Neural cell (in vitro differentiated cells): ENCODE measurements at regions not wholly inside any gene's neighbourhood (a gene's known extent, or its start where the extent isn't known, plus 50 kb on each side); places are given as distances from the start of the nearest gene placed in this dataset.

Experiments
- H2AFZ ChIP-seq: fragments of 200-600, 300-800 bp; sonication (generic), shearing (Covaris generic); 2 replicates; pipeline ENCODE4 v1.6.0; 2014; ENCODE audit warnings: low read depth, mild to moderate bottlenecking, antibody characterized with exemption, low read length, moderate library complexity
- H3F3A ChIP-seq: fragments of 200-600 bp; shearing (Covaris generic); 2 replicates; pipeline ENCODE4 v1.6.1; 2016; ENCODE audit warnings: mild to moderate bottlenecking, moderate library complexity, mixed read lengths, antibody characterized with exemption, low read length; ENCODE audit not compliant: insufficient read depth, poor library complexity, severe bottlenecking
- H3K27ac ChIP-seq: fragments of 200-600, 300-800 bp; sonication (generic), shearing (Covaris generic); 2 replicates; pipeline ENCODE4 v1.5.1; 2014; ENCODE audit warnings: mild to moderate bottlenecking, low read length, moderate library complexity
- H3K27me3 ChIP-seq: fragments of 300-800, 200-600 bp; sonication (generic), shearing (Covaris generic); 2 replicates; pipeline ENCODE4 v1.6.0; 2014; ENCODE audit warnings: mild to moderate bottlenecking, low read depth, low read length, moderate library complexity; ENCODE audit not compliant: insufficient read depth
- H3K36me3 ChIP-seq: fragments of 300-800, 200-600 bp; sonication (generic), shearing (Covaris generic); 2 replicates; pipeline ENCODE4 v1.5.1; 2014; ENCODE audit warnings: mild to moderate bottlenecking, antibody characterized with exemption, low read length, moderate library complexity; ENCODE audit not compliant: insufficient read depth
- H3K4me2 ChIP-seq: fragments of 300-800, 200-600 bp; sonication (generic), shearing (Covaris generic); 2 replicates; pipeline ENCODE4 v1.6.0; 2014; ENCODE audit warnings: mild to moderate bottlenecking, low read length
- H3K4me3 ChIP-seq: fragments of 300-800, 200-600 bp; sonication (generic), shearing (Covaris generic); 2 replicates; pipeline ENCODE4 v1.5.1; 2014; ENCODE audit warnings: mild to moderate bottlenecking, low read length, moderate library complexity
- H3K79me2 ChIP-seq: fragments of 200-600 bp; shearing (Covaris generic); replicated peaks from 2 replicates; pipeline ENCODE4 v1.6.0; 2014; ENCODE audit warnings: mild to moderate bottlenecking, low read length, moderate library complexity; ENCODE audit not compliant: insufficient read depth
- H3K9ac ChIP-seq: fragments of 300-800, 200-600 bp; sonication (generic), shearing (Covaris generic); 2 replicates; pipeline ENCODE4 v1.6.1; 2016; ENCODE audit warnings: mild to moderate bottlenecking, low read length, mixed read lengths
- H3K9me2 ChIP-seq: fragments of 200-600 bp; shearing (Covaris generic); 2 replicates; pipeline ENCODE4 v1.6.1; 2016; ENCODE audit warnings: mild to moderate bottlenecking, low read length, mixed read lengths; ENCODE audit not compliant: insufficient read depth
- H3K9me3 ChIP-seq: fragments of 200-600, 300-800 bp; sonication (generic), shearing (Covaris generic); 2 replicates; pipeline ENCODE4 v1.6.1; 2016; ENCODE audit warnings: mild to moderate bottlenecking, mixed run types, low read length, moderate library complexity, mixed read lengths
- H4K20me1 ChIP-seq: fragments of 200-600 bp; shearing (Covaris generic); 2 replicates; pipeline ENCODE4 v1.6.1; 2016; ENCODE audit warnings: mild to moderate bottlenecking, mixed run types; ENCODE audit not compliant: insufficient read depth
- CTCF ChIP-seq: fragments of 450-650 bp; IDR thresholded peaks from 2 replicates; pipeline ENCODE4 v1.5.1; 2014; ENCODE audit warnings: antibody characterized with exemption, mild to moderate bottlenecking, moderate library complexity; ENCODE audit not compliant: poor library complexity, severe bottlenecking
- EP300 ChIP-seq: fragments of 450-650 bp; conservative IDR thresholded peaks from 2 replicates; pipeline ENCODE4 v1.6.1; 2014; ENCODE audit warnings: antibody characterized with exemption, mild to moderate bottlenecking, moderate library complexity; ENCODE audit not compliant: poor library complexity, severe bottlenecking
- EZH2 ChIP-seq: fragments of 200-600, 300-800 bp; shearing (Covaris generic), sonication (generic); IDR thresholded peaks from 2 replicates; pipeline ENCODE4 v1.6.1; 2014; ENCODE audit warnings: antibody characterized with exemption, low read length, borderline replicate concordance, mild to moderate bottlenecking; ENCODE audit not compliant: insufficient read depth, poor library complexity, severe bottlenecking
- MXI1 ChIP-seq: fragments of 450-650 bp; conservative IDR thresholded peaks from 2 replicates; pipeline ENCODE4 v1.6.1; 2014; ENCODE audit warnings: antibody characterized with exemption, mild to moderate bottlenecking; ENCODE audit not compliant: poor library complexity, severe bottlenecking
- POLR2AphosphoS5 ChIP-seq: IDR thresholded peaks from 2 replicates; pipeline ENCODE4 v1.6.1; 2012
- RAD21 ChIP-seq: fragments of 450-650 bp; conservative IDR thresholded peaks from 2 replicates; pipeline ENCODE4 v1.6.1; 2014; ENCODE audit warnings: antibody characterized with exemption, mild to moderate bottlenecking, moderate library complexity
- REST ChIP-seq: IDR thresholded peaks from 2 replicates; pipeline ENCODE4 v1.6.1; 2012; ENCODE audit warnings: borderline replicate concordance
- SMC3 ChIP-seq: fragments of 450-650 bp; conservative IDR thresholded peaks from 2 replicates; pipeline ENCODE4 v1.6.1; 2014; ENCODE audit warnings: antibody characterized with exemption, mild to moderate bottlenecking, moderate library complexity; ENCODE audit not compliant: poor library complexity
- TAF1 ChIP-seq: IDR thresholded peaks from 2 replicates; pipeline ENCODE4 v1.6.1; 2012; ENCODE audit warnings: low read depth

GRCh38 chr12:32989705-32990104 lies 93.1 kb upstream of the PKP2 start:
- Histone ChIP-seq H3K4me2 (no peak overlapping the region), H3K27me3 (no peaks in the 10 kb centered on the region), H3K27ac (no peak overlapping the region), H2AFZ (no peak overlapping the region), H3K9me3 (no peaks in the 10 kb centered on the region), H3K9ac (no peak overlapping the region), H4K20me1 (no peaks in the 10 kb centered on the region), H3K36me3 (no peaks in the 10 kb centered on the region), H3K9me2 (no peaks in the 10 kb centered on the region), H3K4me3 (no peak overlapping the region), H3K79me2 (no peaks in the 10 kb centered on the region), H3F3A (no peaks in the 10 kb centered on the region)
- TF ChIP-seq SMC3 (no peak), EZH2 (no peak), RAD21 (no peak), EP300 (no peak), TAF1 (no peak), MXI1 (no peak), REST (no peak), POLR2AphosphoS5 (no peak), CTCF (no peak)

GRCh38 chr12:32988982-32989381 lies 92.4 kb upstream of the PKP2 start:
- H3K36me3 ChIP-seq = no peaks in the 10 kb centered on the region
- no peak overlapping the region for H3K4me3 ChIP-seq
- no peak for TF ChIP-seq MXI1
- TF ChIP-seq RAD21 = no peak
- no peak for TF ChIP-seq SMC3
- TF ChIP-seq EZH2 = no peak
- TF ChIP-seq EP300 = no peak
- no peak for TF ChIP-seq CTCF
- no peak for TF ChIP-seq POLR2AphosphoS5
- no peak for TF ChIP-seq TAF1
- no peak for TF ChIP-seq REST
- H3K4me2 ChIP-seq = no peak overlapping the region
- H3K9me3 ChIP-seq = no peaks in the 10 kb centered on the region
- no peaks in the 10 kb centered on the region for H3K9me2 ChIP-seq
- no peaks in the 10 kb centered on the region for H3K27me3 ChIP-seq
- no peak overlapping the region for H3K27ac ChIP-seq
- H4K20me1 ChIP-seq = no peaks in the 10 kb centered on the region
- no peak overlapping the region for H2AFZ ChIP-seq
- no peak overlapping the region for H3K9ac ChIP-seq
- no peaks in the 10 kb centered on the region for H3K79me2 ChIP-seq
- H3F3A ChIP-seq = no peaks in the 10 kb centered on the region
